Mucosa of descending colon (tissue), 3 donors: ENCODE measurements at regions not wholly inside any gene's neighbourhood (a gene's known extent, or its start where the extent isn't known, plus 50 kb on each side); places are given as distances from the start of the nearest gene placed in this dataset.

Source experiments
- ATAC-seq: fragments of 200-7000 bp; cut with Tn5 transposase; one replicate; pipeline ENCODE4 v1.9.1; 2020; ENCODE audit warnings: mild to moderate bottlenecking, moderate library complexity
- DNase-seq, 3 donors: peaks; one replicate each; pipeline ENCODE4 v3.0.0-alpha.2; 2020
- H3K36me3 ChIP-seq: fragments of 200-600 bp; one replicate; pipeline ENCODE4 v1.8.0; 2021; ENCODE audit warnings: low read depth, mild to moderate bottlenecking
- H3K4me1 ChIP-seq: fragments of 200-600 bp; one replicate; pipeline ENCODE4 v1.8.0; 2021; ENCODE audit warnings: low read depth, mild to moderate bottlenecking
- H3K4me3 ChIP-seq: fragments of 200-600 bp; one replicate; pipeline ENCODE4 v1.8.0; 2021; ENCODE audit warnings: mild to moderate bottlenecking
- H3K9me3 ChIP-seq: fragments of 200-600 bp; one replicate; pipeline ENCODE4 v1.8.0; 2021; ENCODE audit warnings: mild to moderate bottlenecking
- intact Hi-C, 2 donors: fragments of 100-400 bp; cut with DNase I in 1 of 2; cut with micrococcal nuclease in 1 of 2; formaldehyde crosslinking; loops; one replicate each; pipeline versions ENCODE4 v1.11.0 to v1.11.1; 2022; cut with DNase I, micrococcal nuclease
- TF ChIP-seq, protein P1 (sequence below): fragments of 200-600 bp; IDR thresholded peaks from one replicate; pipeline ENCODE4 v1.8.0; 2022; ENCODE audit warnings: antibody characterized with exemption, mild to moderate bottlenecking
- donor health status: DM: no; HTN: no; CAD: no; lungs with moderate emphysema.
- donor health status: DM: no; HTN: no; CAD: no.
- donor health status: DM: no; HTN: yes; CAD: no.

DNA sequence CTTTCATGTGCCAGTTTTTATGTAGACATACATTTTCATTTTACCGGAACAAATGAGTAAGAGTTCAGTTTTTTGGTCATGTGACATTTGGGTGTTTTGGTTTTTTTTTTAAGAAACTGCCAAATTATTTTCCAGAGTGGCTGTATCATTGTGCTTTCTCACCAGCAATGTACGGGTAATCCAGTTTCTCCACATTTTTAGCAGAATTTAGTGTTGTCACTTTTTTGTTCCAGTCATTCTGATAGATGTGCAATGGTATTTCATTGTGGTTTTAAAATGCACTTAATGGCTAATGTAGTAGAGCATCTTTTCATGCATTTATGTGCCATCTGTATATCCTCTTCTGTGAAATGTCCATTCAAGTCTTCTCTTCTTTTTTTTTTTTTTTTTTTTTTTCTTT, 126.5 kb upstream of the FBXO11 start:
- Histone ChIP-seq H3K36me3 (no peaks in the 10 kb centered on the region), H3K9me3 (peaks cover 6% of the 10 kb centered on the region), H3K4me3 (no peak overlapping the region), H3K4me1 (no peaks in the 10 kb centered on the region)
- DNase-seq (no peak), ATAC-seq (no peak)
- TF ChIP-seq, protein P1, sequence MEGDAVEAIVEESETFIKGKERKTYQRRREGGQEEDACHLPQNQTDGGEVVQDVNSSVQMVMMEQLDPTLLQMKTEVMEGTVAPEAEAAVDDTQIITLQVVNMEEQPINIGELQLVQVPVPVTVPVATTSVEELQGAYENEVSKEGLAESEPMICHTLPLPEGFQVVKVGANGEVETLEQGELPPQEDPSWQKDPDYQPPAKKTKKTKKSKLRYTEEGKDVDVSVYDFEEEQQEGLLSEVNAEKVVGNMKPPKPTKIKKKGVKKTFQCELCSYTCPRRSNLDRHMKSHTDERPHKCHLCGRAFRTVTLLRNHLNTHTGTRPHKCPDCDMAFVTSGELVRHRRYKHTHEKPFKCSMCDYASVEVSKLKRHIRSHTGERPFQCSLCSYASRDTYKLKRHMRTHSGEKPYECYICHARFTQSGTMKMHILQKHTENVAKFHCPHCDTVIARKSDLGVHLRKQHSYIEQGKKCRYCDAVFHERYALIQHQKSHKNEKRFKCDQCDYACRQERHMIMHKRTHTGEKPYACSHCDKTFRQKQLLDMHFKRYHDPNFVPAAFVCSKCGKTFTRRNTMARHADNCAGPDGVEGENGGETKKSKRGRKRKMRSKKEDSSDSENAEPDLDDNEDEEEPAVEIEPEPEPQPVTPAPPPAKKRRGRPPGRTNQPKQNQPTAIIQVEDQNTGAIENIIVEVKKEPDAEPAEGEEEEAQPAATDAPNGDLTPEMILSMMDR = no peak
- intact Hi-C loops = no loop called here

DNA sequence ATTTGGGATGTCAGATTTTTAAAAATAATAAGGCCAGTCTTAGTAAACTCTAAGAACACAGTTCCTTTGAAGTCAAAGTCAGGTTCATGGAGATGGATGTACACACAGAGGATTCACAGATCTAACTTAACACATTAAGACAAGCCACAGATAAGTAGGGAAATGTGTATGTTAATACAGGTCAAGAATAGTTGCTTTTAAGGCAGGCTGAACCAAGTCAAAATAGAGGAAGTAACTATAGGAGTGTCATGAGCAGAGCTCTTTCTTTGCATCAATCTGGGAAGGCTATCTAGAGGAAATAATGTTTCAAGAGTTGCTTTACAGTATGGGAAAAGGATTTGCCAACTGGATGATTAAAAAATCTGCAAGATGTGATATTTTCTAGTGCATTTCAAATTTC, 128.0 kb upstream of the FBXO11 start:
- H3K4me1 ChIP-seq = no peaks in the 10 kb centered on the region
- intact Hi-C loops = no loop called here
- ATAC-seq (no peak), DNase-seq (no peak)
- no peaks in the 10 kb centered on the region for H3K36me3 ChIP-seq
- TF ChIP-seq, protein P1 = no peak
- H3K9me3 ChIP-seq = peaks cover 6% of the 10 kb centered on the region
- no peak overlapping the region for H3K4me3 ChIP-seq

GRCh38 chr2:48036312-48036711, 130.0 kb upstream of the FBXO11 start:
- Histone ChIP-seq H3K4me1 (no peaks in the 10 kb centered on the region), H3K4me3 (no peak overlapping the region), H3K36me3 (no peaks in the 10 kb centered on the region), H3K9me3 (peaks cover 6% of the 10 kb centered on the region)
- ATAC-seq = no peak
- intact Hi-C loops = no loop called here
- DNase-seq = no peak
- TF ChIP-seq, protein P1 = no peak

DNA sequence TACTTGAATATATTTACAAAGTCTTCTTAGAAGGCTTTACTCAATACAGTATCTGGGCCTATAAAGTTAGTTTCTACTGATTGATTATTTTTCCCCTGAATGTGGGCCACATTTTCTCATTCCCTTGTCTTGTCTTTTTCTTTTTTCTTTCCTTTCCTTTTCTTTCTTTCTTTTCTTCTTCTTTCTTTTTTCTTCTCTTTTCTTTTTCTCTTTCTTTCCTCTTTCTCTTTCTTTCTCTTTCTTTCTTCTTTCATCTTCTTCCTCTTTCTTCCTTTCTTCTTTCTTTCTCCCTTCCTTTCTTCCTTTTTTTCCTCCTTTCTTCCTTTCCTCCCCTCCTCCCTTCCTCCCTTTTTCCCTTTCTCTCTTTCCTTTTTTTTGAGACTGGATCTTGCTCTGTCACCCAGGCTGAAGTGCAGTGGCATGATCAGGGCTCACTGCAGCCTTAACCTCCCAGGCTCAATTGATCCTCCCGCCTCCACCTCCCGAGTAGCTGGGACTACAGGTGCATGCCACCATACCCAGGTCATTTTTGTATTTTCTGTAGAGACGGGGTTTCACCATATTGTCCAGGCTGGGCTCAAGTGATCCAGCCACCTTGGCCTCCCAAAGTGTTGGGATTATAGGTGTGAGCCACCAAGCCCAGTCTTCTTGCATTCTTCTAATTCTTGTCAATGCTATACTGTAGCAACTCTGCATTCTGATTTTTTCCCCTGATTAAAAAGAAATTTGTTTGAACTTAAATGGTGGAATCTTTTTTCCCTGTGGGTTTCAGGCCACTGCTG, 133.1 kb upstream of the FBXO11 start:
- H3K9me3 ChIP-seq = peaks cover 6% of the 10 kb centered on the region
- no peak overlapping the region for H3K4me3 ChIP-seq
- intact Hi-C loops = no loop called here
- no peaks in the 10 kb centered on the region for H3K36me3 ChIP-seq
- DNase-seq (no peak), ATAC-seq (no peak)
- no peaks in the 10 kb centered on the region for H3K4me1 ChIP-seq
- TF ChIP-seq, protein P1 = no peak

DNA sequence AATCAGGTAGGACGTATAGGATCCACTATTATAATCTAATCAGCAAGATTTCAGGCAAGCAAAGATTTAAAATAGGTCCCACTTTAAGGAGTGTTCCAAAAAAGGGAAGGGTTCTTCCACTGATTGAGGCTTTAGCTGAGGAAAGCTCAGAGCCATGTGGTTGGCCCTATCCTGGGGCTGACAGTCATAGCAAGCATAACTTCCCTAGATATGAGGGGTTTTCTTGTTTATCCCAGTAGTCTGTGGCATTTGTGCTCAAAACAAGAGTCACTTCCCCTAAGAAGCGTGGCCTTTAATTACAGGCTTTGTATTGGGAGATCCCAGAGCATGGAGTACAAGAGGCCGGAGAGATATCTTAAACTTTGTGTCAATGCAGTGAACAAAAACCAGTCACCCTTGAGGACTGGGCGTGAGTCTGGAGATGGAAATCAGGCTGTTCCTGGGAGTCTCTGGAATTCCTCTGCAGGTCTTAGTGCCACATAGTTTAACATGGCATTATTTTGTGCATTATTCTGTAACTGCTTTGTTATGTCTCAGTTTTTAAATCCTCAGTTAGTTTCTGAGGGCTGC, 136.9 kb upstream of the FBXO11 start:
- H3K36me3 ChIP-seq = no peaks in the 10 kb centered on the region
- TF ChIP-seq, protein P1 = no peak
- no peak for ATAC-seq
- H3K9me3 ChIP-seq = no peaks in the 10 kb centered on the region
- no peak for DNase-seq
- H3K4me3 ChIP-seq = no peak overlapping the region
- H3K4me1 ChIP-seq = no peaks in the 10 kb centered on the region
- intact Hi-C loops = no loop called here
